HTR-8/SVneo (cell line): ENCODE measurements at regions not wholly inside any gene's neighbourhood (a gene's known extent, or its start where the extent isn't known, plus 50 kb on each side); places are given as distances from the start of the nearest gene placed in this dataset.
A peak's percentile ranks its signal among the peaks of the same experiment; 100 is the strongest.

Experiments used
- DNase-seq: peaks from one replicate; pipeline ENCODE4 v3.0.0; 2011; ENCODE audit warnings: low spot score, mixed read lengths; ENCODE audit not compliant: insufficient read length
- FAIRE-seq: peaks from 2 replicates; lab custom pipeline; 2011; peaks lifted over from hg19 to GRCh38; lab: Jason Lieb, UNC

GRCh38 chr9:89963280-89963679, 358.5 kb downstream of the GADD45G start:
- peak; percentile 48 for FAIRE-seq

GRCh38 chr9:89967527-89967926, 362.7 kb downstream of the GADD45G start:
- DNase-seq (no peak), FAIRE-seq (no peak)

More at GRCh38 chr9:89963280-89963679, 358.5 kb downstream of the GADD45G start:
- DNase-seq, result no peak

- DNase-seq, result no peak
- FAIRE-seq, result no peak
Measured at GRCh38 chr9:89969156-89969675, 364.4 kb downstream of the GADD45G start.

GRCh38 chr9:89969881-89970639, 365.2 kb downstream of the GADD45G start:
- DNase-seq, result no peak
- FAIRE-seq, result no peak

GRCh38 chr9:89970701-89971100, 365.9 kb downstream of the GADD45G start:
- FAIRE-seq, result no peak
- DNase-seq, result no peak

- no peak for FAIRE-seq
- no peak for DNase-seq
Measured at GRCh38 chr9:89972535-89972934, 367.7 kb downstream of the GADD45G start.

- DNase-seq, result no peak
- FAIRE-seq, result no peak
Measured at GRCh38 chr9:89974582-89974981, 369.8 kb downstream of the GADD45G start.

GRCh38 chr9:89975024-89975423, 370.2 kb downstream of the GADD45G start:
- no peak for FAIRE-seq
- no peak for DNase-seq

GRCh38 chr9:89975630-89976029, 370.8 kb downstream of the GADD45G start:
- FAIRE-seq, result no peak
- no peak for DNase-seq

GRCh38 chr9:89978185-89978584, 373.4 kb downstream of the GADD45G start:
- FAIRE-seq (no peak), DNase-seq (no peak)

GRCh38 chr9:89980600-89980999, 375.8 kb downstream of the GADD45G start:
- DNase-seq, result no peak
- no peak for FAIRE-seq

- FAIRE-seq, result no peak
- no peak for DNase-seq
Measured at GRCh38 chr9:89982016-89982415, 377.2 kb downstream of the GADD45G start.

GRCh38 chr9:89983411-89983810, 378.6 kb downstream of the GADD45G start:
- no peak for DNase-seq
- no peak for FAIRE-seq

- no peak for FAIRE-seq
Measured at GRCh38 chr9:89984214-89984613, 379.4 kb downstream of the GADD45G start.

GRCh38 chr9:89985068-89985467, 380.3 kb downstream of the GADD45G start:
- DNase-seq (no peak), FAIRE-seq (no peak)

More at GRCh38 chr9:89984214-89984613, 379.4 kb downstream of the GADD45G start:
- no peak for DNase-seq

- DNase-seq (no peak), FAIRE-seq (no peak)
Measured at GRCh38 chr9:89986190-89986589, 381.4 kb downstream of the GADD45G start.

GRCh38 chr9:89988458-89988857, 383.6 kb downstream of the GADD45G start:
- FAIRE-seq, result no peak
- DNase-seq, result no peak

- DNase-seq, result no peak
- no peak for FAIRE-seq
Measured at GRCh38 chr9:89991204-89991790, 386.5 kb downstream of the GADD45G start.

GRCh38 chr9:89992326-89993198, 387.8 kb downstream of the GADD45G start:
- DNase-seq (no peak), FAIRE-seq (no peak)
